Keratinocyte (primary cell): ENCODE measurements at regions not wholly inside any gene's neighbourhood (a gene's known extent, or its start where the extent isn't known, plus 50 kb on each side); places are given as distances from the start of the nearest gene placed in this dataset.

Experiments
- DNase-seq: peaks from one replicate; pipeline ENCODE4 v3.0.0-alpha.2; 2011; ENCODE audit warnings: low read depth, missing footprints, low spot score
- FAIRE-seq: peaks from 2 replicates; lab custom pipeline; 2011; peaks lifted over from hg19 to GRCh38; lab: Jason Lieb, UNC
- H2AFZ ChIP-seq: 2 replicates; pipeline ENCODE4 v1.6.0; 2012; ENCODE audit warnings: low read length, control low read depth, inconsistent platforms; ENCODE audit not compliant: control insufficient read depth
- H3K27ac ChIP-seq: 2 replicates; pipeline ENCODE4 v1.5.1; 2011; ENCODE audit warnings: low read length; ENCODE audit not compliant: control insufficient read depth, insufficient read depth
- H3K27me3 ChIP-seq: 3 replicates; pipeline ENCODE4 v1.6.0; 2011; ENCODE audit warnings: low read length; ENCODE audit not compliant: control insufficient read depth, insufficient read depth; ENCODE audit errors: extremely low read depth
- H3K36me3 ChIP-seq, 2 experiments: 2 replicates in 1 of 2; 3 replicates in 1 of 2; pipeline ENCODE4 v1.5.1; 2011; ENCODE audit warnings: low read length in 2 of 2, mild to moderate bottlenecking in 1 of 2; ENCODE audit not compliant: control insufficient read depth in 2 of 2, insufficient read depth in 2 of 2; ENCODE audit errors: extremely low read depth in 1 of 2
- H3K4me1 ChIP-seq: 3 replicates; pipeline ENCODE4 v1.5.1; 2011; ENCODE audit warnings: low read length; ENCODE audit not compliant: control insufficient read depth, insufficient read depth; ENCODE audit errors: extremely low read depth
- H3K4me2 ChIP-seq: 3 replicates; pipeline ENCODE4 v1.6.0; 2011; ENCODE audit warnings: low read depth, low read length; ENCODE audit not compliant: control insufficient read depth, insufficient read depth; ENCODE audit errors: extremely low read depth
- H3K4me3 ChIP-seq, 3 experiments: fragments of 200-600 bp in 1 of 3; sonication (generic) in 1 of 3; 2 replicates in 2 of 3; 3 replicates in 1 of 3; pipeline ENCODE4 v1.5.1; 2011 to 2016; ENCODE audit warnings: low read length in 3 of 3, mild to moderate bottlenecking in 3 of 3, control low read depth in 2 of 3, inconsistent platforms in 1 of 3, low read depth in 1 of 3, mixed read lengths in 1 of 3, mixed run types in 1 of 3, moderate library complexity in 1 of 3; ENCODE audit not compliant: control insufficient read depth in 2 of 3, insufficient read depth in 2 of 3; ENCODE audit errors: extremely low read depth in 1 of 3
- H3K79me2 ChIP-seq: 2 replicates; pipeline ENCODE4 v1.6.0; 2012; ENCODE audit warnings: low read length; ENCODE audit not compliant: control insufficient read depth, insufficient read depth
- H3K9ac ChIP-seq: 3 replicates; pipeline ENCODE4 v1.6.0; 2011; ENCODE audit warnings: low read length; ENCODE audit not compliant: control insufficient read depth, insufficient read depth; ENCODE audit errors: extremely low read depth
- H3K9me1 ChIP-seq: 3 replicates; pipeline ENCODE4 v1.6.0; 2011; ENCODE audit warnings: low read length; ENCODE audit not compliant: control insufficient read depth, insufficient read depth; ENCODE audit errors: extremely low read depth
- H3K9me3 ChIP-seq: 2 replicates; pipeline ENCODE4 v1.5.1; 2012; ENCODE audit warnings: low read depth, low read length; ENCODE audit not compliant: control insufficient read depth
- H4K20me1 ChIP-seq: 3 replicates; pipeline ENCODE4 v1.6.0; 2011; ENCODE audit warnings: low read length; ENCODE audit not compliant: control insufficient read depth, insufficient read depth; ENCODE audit errors: extremely low read depth
- EZH2 ChIP-seq: IDR thresholded peaks from one replicate; pipeline ENCODE4 v1.6.1; 2012; ENCODE audit warnings: inconsistent platforms, mild to moderate bottlenecking, low read length, moderate library complexity
- dilution Hi-C: fragments of 300-500 bp; cut with MboI; formaldehyde crosslinking; loops from one replicate; pipeline ENCODE4 v1.7.0; 2020; ENCODE audit warnings: low sequenced_read_pairs; ENCODE audit not compliant: extremely low pct_ligation_motif_present
- TF ChIP-seq, protein P1 (sequence below), 3 experiments: IDR thresholded peaks in 1 of 3; conservative IDR thresholded peaks in 1 of 3; optimal IDR thresholded peaks in 1 of 3; 2 replicates in 2 of 3; 3 replicates in 1 of 3; pipeline versions ENCODE3 to v1.5.1; 2011; ENCODE audit warnings: low read length in 3 of 3, mild to moderate bottlenecking in 3 of 3, moderate library complexity in 2 of 3, control low read depth in 1 of 3, inconsistent platforms in 1 of 3; ENCODE audit not compliant: insufficient read depth in 2 of 3; ENCODE audit errors: extremely low read depth in 1 of 3

DNA sequence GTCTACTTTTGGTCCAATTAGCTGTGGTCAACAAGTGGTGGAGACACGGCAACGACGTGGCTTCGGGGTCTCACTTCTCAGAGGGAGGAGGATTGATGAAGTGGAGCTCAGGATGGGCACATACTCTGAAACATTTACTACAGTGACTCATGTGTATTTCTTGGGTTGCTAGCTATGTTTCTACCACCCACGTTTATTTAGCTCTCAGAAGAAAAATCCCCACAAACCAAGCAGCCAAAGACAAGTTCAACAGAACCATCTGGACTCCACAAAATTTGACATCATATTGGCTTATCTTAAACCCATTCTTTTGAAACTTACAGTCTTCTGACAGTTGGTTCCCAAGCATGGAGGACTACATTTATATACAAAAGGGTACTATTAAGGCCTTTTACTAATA lies 158.0 kb downstream of the CBLL2 start:
- no peak for DNase-seq
- Histone ChIP-seq H3K9me1 (no peaks in the 10 kb centered on the region), H3K4me1 (no peaks in the 10 kb centered on the region), H3K36me3 (no peaks in the 10 kb centered on the region), H3K27me3 (no peaks in the 10 kb centered on the region), H3K4me3 (no peak overlapping the region), H3K9me3 (no peaks in the 10 kb centered on the region), H4K20me1 (no peaks in the 10 kb centered on the region), H3K79me2 (no peaks in the 10 kb centered on the region), H3K27ac (no peak overlapping the region), H3K9ac (no peak overlapping the region), H2AFZ (no peak overlapping the region), H3K4me2 (no peak overlapping the region)
- TF ChIP-seq, protein P1, sequence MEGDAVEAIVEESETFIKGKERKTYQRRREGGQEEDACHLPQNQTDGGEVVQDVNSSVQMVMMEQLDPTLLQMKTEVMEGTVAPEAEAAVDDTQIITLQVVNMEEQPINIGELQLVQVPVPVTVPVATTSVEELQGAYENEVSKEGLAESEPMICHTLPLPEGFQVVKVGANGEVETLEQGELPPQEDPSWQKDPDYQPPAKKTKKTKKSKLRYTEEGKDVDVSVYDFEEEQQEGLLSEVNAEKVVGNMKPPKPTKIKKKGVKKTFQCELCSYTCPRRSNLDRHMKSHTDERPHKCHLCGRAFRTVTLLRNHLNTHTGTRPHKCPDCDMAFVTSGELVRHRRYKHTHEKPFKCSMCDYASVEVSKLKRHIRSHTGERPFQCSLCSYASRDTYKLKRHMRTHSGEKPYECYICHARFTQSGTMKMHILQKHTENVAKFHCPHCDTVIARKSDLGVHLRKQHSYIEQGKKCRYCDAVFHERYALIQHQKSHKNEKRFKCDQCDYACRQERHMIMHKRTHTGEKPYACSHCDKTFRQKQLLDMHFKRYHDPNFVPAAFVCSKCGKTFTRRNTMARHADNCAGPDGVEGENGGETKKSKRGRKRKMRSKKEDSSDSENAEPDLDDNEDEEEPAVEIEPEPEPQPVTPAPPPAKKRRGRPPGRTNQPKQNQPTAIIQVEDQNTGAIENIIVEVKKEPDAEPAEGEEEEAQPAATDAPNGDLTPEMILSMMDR (optimal IDR thresholded peaks at IDR 0.05 in 1 of 3, IDR thresholded peaks at IDR 0.05 in 1 of 3, conservative IDR thresholded peaks at IDR 0.05 in 1 of 3; ENCODE audit: extremely low read depth in 1 of 3, insufficient read depth in 2 of 3, low read length in 3 of 3) = no peak
- TF ChIP-seq EZH2 = no peak
- FAIRE-seq = no peak
- dilution Hi-C loops = no loop called here

DNA sequence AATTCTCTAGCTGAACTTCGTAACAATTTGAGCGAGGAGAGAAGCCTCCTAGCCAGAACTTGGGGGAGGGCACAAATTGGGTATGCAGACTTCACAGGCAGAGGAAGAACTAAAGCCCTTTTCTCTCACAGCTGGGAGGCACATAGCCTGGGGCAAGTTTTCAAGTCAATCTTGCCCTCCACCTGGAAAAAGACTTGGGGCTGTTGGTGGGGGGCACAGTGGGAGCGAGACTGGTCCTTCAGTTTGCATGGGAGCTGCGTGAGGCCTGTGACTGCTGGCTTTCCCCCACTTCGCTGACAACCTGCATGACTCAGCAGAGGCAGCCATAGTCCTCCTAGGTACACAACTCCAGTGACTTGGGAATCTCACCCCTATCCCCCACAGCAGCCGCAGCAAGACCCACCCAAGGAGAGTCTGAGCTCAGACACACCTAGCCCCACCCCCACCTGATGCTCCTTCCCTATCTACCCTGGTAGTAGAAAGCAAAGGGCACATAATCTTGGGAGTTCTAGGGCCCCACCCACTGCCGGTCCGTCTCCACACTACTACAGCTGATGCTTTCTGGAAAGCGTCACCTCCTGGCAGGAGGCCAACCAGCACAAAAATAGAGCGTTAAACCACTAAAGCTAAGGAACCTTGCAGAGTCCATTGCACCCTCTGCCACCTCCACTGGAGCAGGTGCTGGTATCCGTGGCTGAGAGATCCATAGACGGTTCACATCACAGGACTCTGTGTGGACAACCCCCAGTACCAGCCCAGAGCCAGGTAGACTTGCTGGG lies 160.8 kb downstream of the CBLL2 start:
- TF ChIP-seq, protein P1 (optimal IDR thresholded peaks at IDR 0.05 in 1 of 3, IDR thresholded peaks at IDR 0.05 in 1 of 3, conservative IDR thresholded peaks at IDR 0.05 in 1 of 3; ENCODE audit: extremely low read depth in 1 of 3, insufficient read depth in 2 of 3, low read length in 3 of 3) = no peak
- no peak for DNase-seq
- dilution Hi-C loops = no loop called here
- no peak for FAIRE-seq
- Histone ChIP-seq H3K9me1 (no peaks in the 10 kb centered on the region), H3K9ac (no peak overlapping the region), H3K27me3 (no peaks in the 10 kb centered on the region), H4K20me1 (no peaks in the 10 kb centered on the region), H3K9me3 (no peaks in the 10 kb centered on the region), H2AFZ (no peak overlapping the region), H3K4me2 (no peak overlapping the region), H3K79me2 (no peaks in the 10 kb centered on the region), H3K4me3 (no peak overlapping the region), H3K36me3 (no peaks in the 10 kb centered on the region), H3K27ac (no peak overlapping the region), H3K4me1 (no peaks in the 10 kb centered on the region)
